OCI-LY7 (cell line): ENCODE measurements at regions not wholly inside any gene's neighbourhood (a gene's known extent, or its start where the extent isn't known, plus 50 kb on each side); places are given as distances from the start of the nearest gene placed in this dataset.

Experiments used
- BruUV-seq: library from RNA; stranded (reverse); fragments of 400-500 nt; replicated peaks from 2 replicates; lab custom pipeline; 2021; lab: Mats Ljungman, UMichigan
- CTCF ChIA-PET: fragments of 300-600 bp; sonication (Branson Sonifier 250); formaldehyde crosslinking; loops from one replicate; lab custom pipeline; 2022; ENCODE audit warnings: antibody characterized with exemption; ENCODE audit not compliant: unreplicated experiment; lab: Charles Lee
- POLR2A ChIA-PET: fragments of 300-600 bp; sonication (Branson Sonifier 250); formaldehyde crosslinking; loops from one replicate; lab custom pipeline; 2022; ENCODE audit warnings: antibody characterized with exemption; lab: Charles Lee
- DNase-seq: peaks from one replicate; pipeline ENCODE4 v3.0.0-alpha.2; 2015; ENCODE audit warnings: low spot score
- H2AFZ ChIP-seq: fragments of 200-600 bp; sonication (generic), shearing (Covaris generic); 2 replicates; pipeline ENCODE4 v1.6.1; 2014; ENCODE audit warnings: mild to moderate bottlenecking, antibody characterized with exemption, low read length, moderate library complexity
- H3K27ac ChIP-seq: fragments of 200-600 bp; sonication (generic); 2 replicates; pipeline ENCODE4 v1.5.1; 2014; ENCODE audit warnings: mixed run types, low read depth, mild to moderate bottlenecking, moderate library complexity, low read length, inconsistent platforms; ENCODE audit not compliant: poor library complexity, severe bottlenecking
- H3K36me3 ChIP-seq: fragments of 200-600 bp; sonication (generic); 2 replicates; pipeline ENCODE4 v1.6.1; 2014; ENCODE audit warnings: mild to moderate bottlenecking, antibody characterized with exemption, low read length, moderate library complexity, mixed read lengths; ENCODE audit not compliant: insufficient read depth
- H3K4me1 ChIP-seq: fragments of 200-600 bp; sonication (generic); 2 replicates; pipeline ENCODE4 v1.5.1; 2014; ENCODE audit warnings: mild to moderate bottlenecking, low read length; ENCODE audit not compliant: insufficient read depth, poor library complexity, severe bottlenecking
- H3K4me2 ChIP-seq: fragments of 200-600 bp; sonication (generic); 2 replicates; pipeline ENCODE4 v1.6.1; 2014; ENCODE audit warnings: mild to moderate bottlenecking, low read length
- H3K4me3 ChIP-seq: fragments of 200-600 bp; sonication (generic); 2 replicates; pipeline ENCODE4 v1.5.1; 2014; ENCODE audit warnings: mild to moderate bottlenecking, low read depth, low read length; ENCODE audit not compliant: poor library complexity, severe bottlenecking
- H3K79me2 ChIP-seq: fragments of 200-600 bp; sonication (generic); 2 replicates; pipeline ENCODE4 v1.6.1; 2016; ENCODE audit warnings: low read depth, mild to moderate bottlenecking, low read length, moderate library complexity, mixed read lengths; ENCODE audit not compliant: insufficient read depth
- H3K9me2 ChIP-seq: fragments of 200-600 bp; sonication (generic); 2 replicates; pipeline ENCODE4 v1.6.1; 2016; ENCODE audit warnings: mild to moderate bottlenecking, low read length, mixed read lengths; ENCODE audit not compliant: insufficient read depth
- H3K9me3 ChIP-seq: fragments of 200-600 bp; sonication (generic); 2 replicates; pipeline ENCODE4 v1.6.1; 2014; ENCODE audit warnings: mild to moderate bottlenecking, mixed run types, low read length, mixed read lengths
- H4K20me1 ChIP-seq: fragments of 200-600 bp; sonication (generic); 2 replicates; pipeline ENCODE4 v1.6.1; 2014; ENCODE audit warnings: mild to moderate bottlenecking, antibody characterized with exemption, low read length, moderate library complexity, mixed read lengths; ENCODE audit not compliant: insufficient read depth
- CTCF ChIP-seq: fragments of 200-600 bp; sonication (generic); conservative IDR thresholded peaks from 2 replicates; pipeline ENCODE4 v1.5.1; 2014; ENCODE audit warnings: mild to moderate bottlenecking, antibody characterized with exemption, low read length, moderate library complexity, mixed read lengths
- EZH2phosphoT487 ChIP-seq: fragments of 200-600 bp; sonication (generic); IDR thresholded peaks from 2 replicates; pipeline ENCODE4 v1.6.1; 2018; ENCODE audit warnings: low read depth, borderline replicate concordance, mild to moderate bottlenecking, mixed run types, antibody characterized with exemption, low read length, moderate library complexity, mixed read lengths
- intact Hi-C: fragments of 100-400 bp; cut with micrococcal nuclease; formaldehyde crosslinking; loops from one replicate; pipeline ENCODE4 v1.10.0; 2022; ENCODE audit not compliant: unreplicated experiment

GRCh38 chr3:106824856-106825255 is 552.4 kb upstream of the CCDC54 start:
- H3K9me3 ChIP-seq = no peaks in the 10 kb centered on the region
- no peaks in the 10 kb centered on the region for H4K20me1 ChIP-seq
- peak; percentile 58 for TF ChIP-seq CTCF
- TF ChIP-seq EZH2phosphoT487 = no peak
- H3K4me1 ChIP-seq = no peaks in the 10 kb centered on the region
- ChIA-PET POLR2A (no interaction called here), CTCF (no interaction called here)
- H3K4me3 ChIP-seq = no peak overlapping the region
- H3K79me2 ChIP-seq = no peaks in the 10 kb centered on the region
- intact Hi-C loops = loop anchor here (2.0 kb wide), 1 partner anchor 240 kb away; no protein-coding TSS in a partner anchor
- H3K27ac ChIP-seq = no peak overlapping the region
- no peaks in the 10 kb centered on the region for H3K9me2 ChIP-seq
- no peaks in the 10 kb centered on the region for H3K36me3 ChIP-seq
- BruUV-seq = no TSS peak
- no peak overlapping the region; the same call in 1 of the 2 replicates for H2AFZ ChIP-seq
- peak; percentile 18 for DNase-seq
- H3K4me2 ChIP-seq = no peak overlapping the region

- DNase-seq = no peak
- Histone ChIP-seq H2AFZ (no peak overlapping the region), H3K9me2 (no peaks in the 10 kb centered on the region), H3K36me3 (no peaks in the 10 kb centered on the region), H3K4me3 (no peak overlapping the region), H3K4me2 (no peak overlapping the region), H4K20me1 (no peaks in the 10 kb centered on the region), H3K79me2 (no peaks in the 10 kb centered on the region), H3K27ac (no peak overlapping the region), H3K4me1 (no peaks in the 10 kb centered on the region), H3K9me3 (no peaks in the 10 kb centered on the region)
- ChIA-PET CTCF (no interaction called here), POLR2A (interaction anchor here (0.6 kb wide), 1 partner anchor 76 kb away, joined by 3 read pairs; no protein-coding TSS in a partner anchor)
- no peak for TF ChIP-seq CTCF
- intact Hi-C loops = loop anchor here (2.0 kb wide), 1 partner anchor 239 kb away; no protein-coding TSS in a partner anchor
- BruUV-seq = no TSS peak
Observed at GRCh38 chr3:106825962-106826605, 551.2 kb upstream of the CCDC54 start.

GRCh38 chr3:106826791-106827311 is 550.4 kb upstream of the CCDC54 start:
- TF ChIP-seq EZH2phosphoT487 (no peak), CTCF (no peak)
- H3K79me2 ChIP-seq = no peaks in the 10 kb centered on the region
- no peak overlapping the region for H2AFZ ChIP-seq
- H3K4me1 ChIP-seq = no peaks in the 10 kb centered on the region
- POLR2A ChIA-PET = no interaction called here
- H3K9me3 ChIP-seq = no peaks in the 10 kb centered on the region
- no peak overlapping the region for H3K4me2 ChIP-seq
- no peaks in the 10 kb centered on the region for H4K20me1 ChIP-seq
- DNase-seq = no peak
- no peaks in the 10 kb centered on the region for H3K9me2 ChIP-seq
- no peak overlapping the region for H3K27ac ChIP-seq
- intact Hi-C loops = no loop called here
- H3K4me3 ChIP-seq = no peak overlapping the region
- no TSS peak for BruUV-seq
- CTCF ChIA-PET = no interaction called here
- no peaks in the 10 kb centered on the region for H3K36me3 ChIP-seq
